Smooth muscle cell (in vitro differentiated cells): ENCODE measurements at regions not wholly inside any gene's neighbourhood (a gene's known extent, or its start where the extent isn't known, plus 50 kb on each side); places are given as distances from the start of the nearest gene placed in this dataset.

Source experiments
- DNase-seq: peaks from one replicate; lab custom pipeline; 2025; ENCODE audit not compliant: unreplicated experiment; lab: John Stamatoyannopoulos, UW
- H2AFZ ChIP-seq: fragments of 200-600 bp; sonication (generic); 2 replicates; pipeline ENCODE4 v1.6.0; 2016; ENCODE audit warnings: antibody characterized with exemption, low read depth, mild to moderate bottlenecking
- H3F3A ChIP-seq: fragments of 200-600 bp; sonication (generic); 2 replicates; pipeline ENCODE4 v1.6.0; 2017; ENCODE audit warnings: antibody characterized with exemption, low read depth
- H3K27ac ChIP-seq: fragments of 200-600 bp; sonication (generic); 2 replicates; pipeline ENCODE4 v1.5.1; 2016; ENCODE audit warnings: low read depth, mild to moderate bottlenecking
- H3K27me3 ChIP-seq: fragments of 200-600 bp; sonication (generic); 2 replicates; pipeline ENCODE4 v1.6.1; 2016; ENCODE audit warnings: low read depth, mild to moderate bottlenecking
- H3K36me3 ChIP-seq: fragments of 200-600 bp; sonication (generic); 2 replicates; pipeline ENCODE4 v1.5.1; 2016; ENCODE audit warnings: low read depth
- H3K4me1 ChIP-seq: fragments of 200-600 bp; sonication (generic); 2 replicates; pipeline ENCODE4 v1.5.1; 2016; ENCODE audit warnings: low read depth
- H3K4me2 ChIP-seq: fragments of 200-600 bp; sonication (generic); 2 replicates; pipeline ENCODE4 v1.6.0; 2016; ENCODE audit warnings: mild to moderate bottlenecking
- H3K4me3 ChIP-seq: fragments of 200-600 bp; sonication (generic); 2 replicates; pipeline ENCODE4 v1.5.1; 2016; ENCODE audit warnings: mild to moderate bottlenecking
- H3K79me2 ChIP-seq: fragments of 200-600 bp; sonication (generic); 2 replicates; pipeline ENCODE4 v1.6.0; 2016; ENCODE audit warnings: low read depth, mild to moderate bottlenecking
- H3K9ac ChIP-seq: fragments of 200-600 bp; sonication (generic); 2 replicates; pipeline ENCODE4 v1.6.0; 2016; ENCODE audit warnings: low read depth
- H3K9me3 ChIP-seq: fragments of 200-600 bp; sonication (generic); replicated peaks from 2 replicates; pipeline ENCODE4 v1.5.1; 2016; ENCODE audit warnings: low read depth
- H4K20me1 ChIP-seq: fragments of 200-600 bp; sonication (generic); 2 replicates; pipeline ENCODE4 v1.6.0; 2016; ENCODE audit warnings: low read depth
- WGBS: methylation state at CpG from one replicate; pipeline ENCODE4 v1.1.7; 2016; ENCODE audit warnings: low lambda C conversion rate; 5-methylcytosine and 5-hydroxymethylcytosine counted together
- TF ChIP-seq, protein P1 (sequence below): fragments of 200-600 bp; sonication (generic); IDR thresholded peaks from 2 replicates; pipeline ENCODE4 v1.5.1; 2017; ENCODE audit warnings: borderline replicate concordance, mild to moderate bottlenecking, antibody characterized with exemption; ENCODE audit not compliant: insufficient read depth, poor library complexity, severe bottlenecking

GRCh38 chr13:44283600-44283999 lies 90.0 kb upstream of the SERP2 start:
- H4K20me1 ChIP-seq: no peaks in the 10 kb centered on the region
- no peaks in the 10 kb centered on the region for H3K79me2 ChIP-seq
- DNase-seq: no peak
- no peaks in the 10 kb centered on the region for H3F3A ChIP-seq
- no peak overlapping the region for H2AFZ ChIP-seq
- 47% methylated on average over 2 of the region's 2 CpGs for WGBS
- TF ChIP-seq, protein P1, sequence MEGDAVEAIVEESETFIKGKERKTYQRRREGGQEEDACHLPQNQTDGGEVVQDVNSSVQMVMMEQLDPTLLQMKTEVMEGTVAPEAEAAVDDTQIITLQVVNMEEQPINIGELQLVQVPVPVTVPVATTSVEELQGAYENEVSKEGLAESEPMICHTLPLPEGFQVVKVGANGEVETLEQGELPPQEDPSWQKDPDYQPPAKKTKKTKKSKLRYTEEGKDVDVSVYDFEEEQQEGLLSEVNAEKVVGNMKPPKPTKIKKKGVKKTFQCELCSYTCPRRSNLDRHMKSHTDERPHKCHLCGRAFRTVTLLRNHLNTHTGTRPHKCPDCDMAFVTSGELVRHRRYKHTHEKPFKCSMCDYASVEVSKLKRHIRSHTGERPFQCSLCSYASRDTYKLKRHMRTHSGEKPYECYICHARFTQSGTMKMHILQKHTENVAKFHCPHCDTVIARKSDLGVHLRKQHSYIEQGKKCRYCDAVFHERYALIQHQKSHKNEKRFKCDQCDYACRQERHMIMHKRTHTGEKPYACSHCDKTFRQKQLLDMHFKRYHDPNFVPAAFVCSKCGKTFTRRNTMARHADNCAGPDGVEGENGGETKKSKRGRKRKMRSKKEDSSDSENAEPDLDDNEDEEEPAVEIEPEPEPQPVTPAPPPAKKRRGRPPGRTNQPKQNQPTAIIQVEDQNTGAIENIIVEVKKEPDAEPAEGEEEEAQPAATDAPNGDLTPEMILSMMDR: no peak
- H3K27me3 ChIP-seq: peaks cover 5% of the 10 kb centered on the region
- no peaks in the 10 kb centered on the region for H3K9me3 ChIP-seq
- no peaks in the 10 kb centered on the region for H3K36me3 ChIP-seq
- no peak overlapping the region for H3K4me2 ChIP-seq
- H3K27ac ChIP-seq: no peak overlapping the region
- no peaks in the 10 kb centered on the region for H3K4me1 ChIP-seq
- H3K9ac ChIP-seq: no peak overlapping the region
- H3K4me3 ChIP-seq: no peak overlapping the region

GRCh38 chr13:44287958-44288357 lies 85.7 kb upstream of the SERP2 start:
- H4K20me1 ChIP-seq: no peaks in the 10 kb centered on the region
- H3K27ac ChIP-seq: no peak overlapping the region
- no peak overlapping the region for H3K9ac ChIP-seq
- no peaks in the 10 kb centered on the region for H3K4me1 ChIP-seq
- no peak overlapping the region for H3K4me3 ChIP-seq
- H2AFZ ChIP-seq: no peak overlapping the region
- H3K36me3 ChIP-seq: no peaks in the 10 kb centered on the region
- H3K9me3 ChIP-seq: no peaks in the 10 kb centered on the region
- no peak overlapping the region for H3K4me2 ChIP-seq
- H3K79me2 ChIP-seq: no peaks in the 10 kb centered on the region
- DNase-seq: no peak
- peaks cover 5% of the 10 kb centered on the region for H3K27me3 ChIP-seq
- H3F3A ChIP-seq: peaks cover 10% of the 10 kb centered on the region
- TF ChIP-seq, protein P1: no peak
- 92% methylated on average over 5 of the region's 5 CpGs for WGBS

GRCh38 chr13:44292545-44292944 lies 81.1 kb upstream of the SERP2 start:
- no peak overlapping the region for H3K4me3 ChIP-seq
- DNase-seq: no peak

DNA sequence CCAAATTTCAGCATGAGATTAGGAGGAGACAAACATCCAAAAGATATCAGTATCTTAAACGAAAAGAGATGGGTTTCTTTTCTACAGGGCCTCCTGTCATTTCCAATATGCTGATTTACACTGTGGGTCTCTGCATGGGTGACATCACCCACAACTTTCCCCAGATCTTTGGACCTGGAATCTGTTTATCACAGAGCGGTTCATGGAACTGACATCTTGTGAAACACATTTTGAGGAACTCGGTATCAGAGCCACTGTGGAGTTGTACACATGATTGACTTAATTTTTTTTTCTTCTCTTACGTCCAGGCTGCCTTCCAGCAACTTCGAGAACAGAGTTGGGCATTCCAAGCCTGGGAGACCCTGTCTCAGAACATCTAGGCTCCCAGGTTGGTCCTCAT lies 80.2 kb upstream of the SERP2 start:
- peak overlapping the region; percentile 49 for H3K27ac ChIP-seq
- H3K9ac ChIP-seq: no peak overlapping the region
- DNase-seq: no peak
- no peaks in the 10 kb centered on the region for H3K36me3 ChIP-seq
- no peaks in the 10 kb centered on the region for H3K4me1 ChIP-seq
- H3K4me2 ChIP-seq: peak overlapping the region; percentile 74
- H4K20me1 ChIP-seq: no peaks in the 10 kb centered on the region
- H3F3A ChIP-seq: peaks cover 24% of the 10 kb centered on the region
- no peaks in the 10 kb centered on the region for H3K79me2 ChIP-seq
- H2AFZ ChIP-seq: no peak overlapping the region
- H3K4me3 ChIP-seq: no peak overlapping the region
- 73% methylated on average over 5 of the region's 5 CpGs for WGBS
- H3K27me3 ChIP-seq: no peaks in the 10 kb centered on the region
- TF ChIP-seq, protein P1: no peak
- no peaks in the 10 kb centered on the region for H3K9me3 ChIP-seq

More at GRCh38 chr13:44292545-44292944, 81.1 kb upstream of the SERP2 start:
- Histone ChIP-seq H3K4me2 (no peak overlapping the region), H3K36me3 (no peaks in the 10 kb centered on the region), H4K20me1 (no peaks in the 10 kb centered on the region), H3K9me3 (no peaks in the 10 kb centered on the region), H3K79me2 (no peaks in the 10 kb centered on the region), H2AFZ (no peak overlapping the region), H3K27ac (peak overlapping the region; percentile 49), H3K27me3 (peaks cover 5% of the 10 kb centered on the region), H3F3A (peaks cover 24% of the 10 kb centered on the region), H3K9ac (no peak overlapping the region), H3K4me1 (no peaks in the 10 kb centered on the region)
- WGBS: 89% methylated on average over 1 of the region's 1 CpG
- TF ChIP-seq, protein P1: no peak
